ENCODE measurements at regions not wholly inside any gene's neighbourhood (a gene's known extent, or its start where the extent isn't known, plus 50 kb on each side); places are given as distances from the start of the nearest gene placed in this dataset.

DNA sequence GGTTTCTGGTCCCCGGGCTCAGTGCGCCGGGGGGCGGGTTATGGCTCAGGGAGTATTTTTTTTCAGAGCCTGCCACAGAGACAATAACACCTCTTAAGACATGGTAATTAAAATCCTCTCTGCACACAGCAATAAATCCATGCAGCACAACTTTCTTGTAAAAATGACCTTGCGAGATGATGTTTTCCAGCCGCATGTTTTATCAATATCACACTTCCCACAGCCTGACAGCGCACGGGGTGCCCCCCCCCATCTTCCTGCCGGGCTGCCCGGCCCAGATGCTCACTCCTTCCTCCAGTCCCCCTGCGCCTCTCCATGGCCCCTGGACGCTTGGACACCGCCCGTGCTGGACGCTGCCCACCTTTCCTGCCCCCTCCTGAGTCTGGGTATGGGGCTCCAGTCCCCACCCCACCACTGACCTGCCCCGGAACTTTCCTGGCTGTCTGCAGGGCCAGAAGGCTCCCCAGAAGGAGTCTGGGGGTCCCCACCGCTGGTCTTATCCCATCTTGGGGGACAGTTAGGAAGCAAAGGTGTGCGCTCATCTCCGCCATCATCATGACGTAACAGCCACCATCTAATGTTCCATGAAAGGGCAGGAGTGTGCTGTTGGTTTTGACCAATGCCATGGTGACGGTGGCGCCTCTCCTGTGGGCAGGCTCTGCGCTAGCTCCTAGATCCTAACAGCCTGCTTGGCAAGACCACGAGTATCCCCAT is 182.9 kb downstream of the KIF26A start:
- TF ChIP-seq GATA3 (IDR thresholded peaks at IDR 0.05; ENCODE audit: low read depth, low read length), result no peak
- no peak for TF ChIP-seq GATA2 (IDR thresholded peaks at IDR 0.05; ENCODE audit: low read depth, low read length)
